ENCODE measurements at regions not wholly inside any gene's neighbourhood (a gene's known extent, or its start where the extent isn't known, plus 50 kb on each side); places are given as distances from the start of the nearest gene placed in this dataset.
"Not testable (repeated sequence)": the region's sequence is repeated elsewhere in the genome, so short reads cannot be mapped to it uniquely, and the experiment has no call there.

DNA sequence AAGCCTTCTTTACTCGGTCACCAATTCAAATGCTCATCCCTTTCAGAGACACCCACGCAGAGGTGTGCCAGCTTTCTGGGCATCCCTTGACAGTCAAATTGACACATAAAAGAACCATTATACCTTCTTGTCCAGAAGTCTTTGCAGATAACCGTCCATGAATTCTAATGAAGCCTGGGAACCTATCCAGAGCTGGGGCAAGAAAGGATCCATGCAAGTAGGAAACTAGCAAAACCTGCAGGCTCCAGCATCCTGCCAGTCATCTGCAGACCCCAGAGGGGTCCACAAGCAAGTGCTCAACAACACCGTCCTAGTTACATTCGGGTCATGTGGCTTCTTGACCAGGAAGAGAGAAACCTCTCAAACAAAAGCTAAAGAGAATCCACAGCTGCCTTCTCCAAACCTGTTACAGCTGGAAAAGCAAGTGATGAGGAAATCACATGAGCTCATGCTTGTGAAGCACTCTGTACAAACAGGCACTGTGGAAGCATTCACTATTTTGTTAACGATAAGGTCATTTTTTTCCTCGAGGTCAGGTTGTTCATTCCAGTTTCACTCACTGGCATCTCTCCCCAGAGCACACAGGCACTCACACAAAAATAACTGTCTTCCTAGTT lies 80.2 kb upstream of the DMRT1 start:
- DNase-seq (ENCODE audit: low spot score), result no peak

DNA sequence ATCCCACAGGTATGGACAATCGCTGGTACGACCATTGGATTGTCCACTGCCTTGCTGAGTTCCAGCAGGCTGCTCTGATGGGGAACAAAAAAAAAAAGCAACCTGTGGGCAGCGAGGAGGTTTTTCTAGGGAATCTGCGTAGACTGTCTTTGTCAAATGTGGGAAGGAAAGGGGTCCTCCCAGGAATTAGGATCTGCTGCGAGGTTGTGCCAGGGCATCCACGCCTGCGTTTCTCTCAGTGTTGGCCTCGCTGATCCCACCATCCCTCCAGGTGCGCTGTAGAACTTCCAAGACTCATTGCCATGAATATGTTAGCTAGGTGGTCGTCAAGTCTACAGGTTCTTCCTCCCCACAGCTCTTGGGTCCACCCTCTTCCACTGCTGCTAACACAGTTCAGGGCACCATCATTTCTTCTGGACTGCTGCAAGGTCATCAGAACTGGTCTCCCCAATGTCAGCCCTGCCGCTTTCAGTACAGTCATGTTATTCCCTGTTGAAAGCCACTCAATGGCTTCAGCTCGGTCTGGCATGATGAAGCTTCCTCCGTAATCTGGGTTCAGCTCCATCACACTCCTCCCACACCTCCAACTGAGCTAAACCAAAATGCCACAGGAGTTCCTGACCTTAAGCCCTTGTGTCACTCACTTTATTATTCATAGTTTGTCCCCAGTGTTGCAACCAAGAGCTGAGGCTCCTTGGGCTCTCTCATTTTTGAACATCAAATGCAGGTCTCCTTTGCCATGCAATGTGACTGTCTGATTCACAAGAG lies 79.5 kb upstream of the DMRT1 start:
- no peak for DNase-seq (ENCODE audit: low spot score)

DNA sequence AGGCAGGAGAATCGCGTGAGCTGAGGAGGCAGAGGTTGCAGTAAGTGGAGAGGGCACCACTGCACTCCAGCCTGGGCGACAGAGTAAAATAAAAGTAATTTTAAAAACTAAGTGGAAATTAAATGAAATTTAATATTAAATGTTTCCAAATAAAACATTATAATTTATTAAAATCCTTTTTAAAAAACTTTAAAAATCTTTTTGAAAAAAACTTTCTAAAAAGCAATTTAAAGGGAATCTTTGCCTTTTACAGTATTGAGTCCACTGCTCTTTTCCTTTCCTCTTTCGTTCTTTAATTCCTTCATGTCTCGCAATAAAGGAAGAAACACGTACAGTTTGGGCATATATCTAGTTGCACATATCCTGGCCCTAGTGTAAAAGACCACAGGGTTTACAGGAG lies 77.8 kb upstream of the DMRT1 start:
- no peak for DNase-seq (ENCODE audit: low spot score)

DNA sequence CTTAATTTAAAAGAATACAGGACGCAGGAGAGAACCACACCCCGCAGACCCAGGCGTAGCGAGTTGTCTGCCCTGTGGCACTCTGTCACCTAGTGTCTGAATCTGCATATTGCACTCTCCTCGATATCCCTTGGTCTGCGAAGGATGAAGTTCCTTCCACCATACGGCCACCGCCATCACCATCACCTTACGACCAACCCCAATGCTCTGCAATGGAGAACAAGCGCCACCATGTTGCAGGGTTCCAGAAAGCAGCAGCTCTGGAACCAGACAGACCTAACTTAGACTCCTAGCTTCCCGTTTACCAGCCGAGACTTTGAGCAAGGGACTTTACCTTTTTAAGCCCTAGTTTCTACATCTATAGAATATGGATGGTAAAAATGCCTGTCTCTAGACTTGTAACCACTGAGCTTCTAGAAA lies 77.4 kb upstream of the DMRT1 start:
- peak; percentile 75 for DNase-seq (ENCODE audit: low spot score)

DNA sequence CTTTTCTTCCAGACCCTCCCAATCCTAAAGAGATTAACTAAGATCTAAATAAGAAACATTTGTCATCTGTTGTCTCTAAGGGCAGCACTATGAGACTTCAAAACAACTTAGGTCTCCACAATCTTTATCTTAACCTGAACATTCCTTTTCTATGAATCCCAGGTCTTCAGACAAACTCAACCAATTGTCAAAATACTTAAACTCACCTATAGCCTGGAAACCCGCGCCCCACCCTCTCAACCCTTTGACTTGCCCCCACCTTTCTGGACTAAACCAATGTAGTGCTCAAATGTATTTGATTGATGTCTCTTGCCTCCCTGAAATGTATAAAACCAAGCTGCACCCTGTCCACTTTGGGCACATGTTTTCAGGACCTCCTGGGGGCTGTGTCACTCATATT lies 76.5 kb upstream of the DMRT1 start:
- DNase-seq (ENCODE audit: low spot score), result no peak

DNA sequence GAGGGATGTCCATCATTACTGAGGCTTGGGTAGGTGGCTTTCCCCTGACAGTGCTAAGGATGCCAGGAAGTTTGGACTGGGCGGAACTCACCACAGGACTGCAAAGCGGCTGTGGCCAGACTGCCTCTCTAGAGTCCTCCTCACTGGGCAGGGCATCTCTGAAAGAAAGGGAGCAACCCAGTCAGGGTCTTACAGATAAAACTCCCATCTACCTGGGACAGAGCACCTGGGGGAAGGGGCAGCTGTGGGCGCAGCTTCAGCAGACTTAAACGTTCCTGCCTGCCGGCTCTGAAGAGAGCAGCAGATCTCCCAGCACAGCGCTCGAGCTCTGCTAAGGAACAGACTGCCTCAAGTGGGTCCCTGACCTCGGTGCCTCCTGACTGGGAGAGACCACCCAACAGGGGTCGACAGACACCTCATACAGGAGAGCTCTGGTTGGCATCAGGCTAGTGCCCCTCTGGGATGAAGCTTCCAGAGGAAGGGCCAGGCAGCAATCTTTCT lies 74.4 kb upstream of the DMRT1 start:
- DNase-seq (ENCODE audit: low spot score), result not testable (repeated sequence)

DNA sequence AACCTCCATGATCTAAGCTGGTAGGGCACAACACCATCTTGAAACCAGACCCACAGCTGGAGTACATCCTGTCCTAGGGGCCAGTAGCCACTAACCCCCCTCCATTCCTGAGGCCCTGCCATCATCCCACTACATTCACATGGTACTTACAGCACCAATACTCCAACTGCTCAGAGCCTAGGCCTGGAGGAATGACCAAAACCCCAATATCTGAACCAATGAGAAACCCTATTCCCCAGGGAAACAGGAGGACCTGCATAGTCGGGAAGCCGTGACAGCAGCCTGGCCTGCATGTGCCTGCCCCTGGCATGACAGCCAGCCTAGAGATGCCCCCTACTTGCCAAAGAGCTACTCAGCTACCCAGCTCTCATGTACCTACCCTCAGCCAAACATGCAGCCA lies 65.4 kb upstream of the DMRT1 start:
- DNase-seq (ENCODE audit: low spot score), result no peak

DNA sequence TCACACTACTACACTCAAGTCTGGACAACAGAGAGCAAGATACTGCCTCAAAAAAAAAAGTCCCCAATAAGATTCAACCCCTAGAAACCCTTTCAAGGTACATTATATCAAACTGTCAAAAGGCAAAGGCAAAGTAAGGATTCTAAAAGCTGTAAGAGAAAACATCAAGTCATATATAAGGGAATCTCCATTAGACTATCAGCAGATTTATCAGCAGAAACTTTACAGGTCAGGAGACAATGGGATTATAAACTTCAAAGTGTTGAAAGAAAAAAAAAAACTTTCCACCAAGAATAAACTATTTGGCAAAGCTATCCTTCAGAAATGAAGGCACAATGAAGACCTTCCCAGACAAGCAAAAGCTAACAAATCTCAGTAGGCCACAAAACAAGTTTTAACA lies 63.5 kb upstream of the DMRT1 start:
- no peak for DNase-seq (ENCODE audit: low spot score)

DNA sequence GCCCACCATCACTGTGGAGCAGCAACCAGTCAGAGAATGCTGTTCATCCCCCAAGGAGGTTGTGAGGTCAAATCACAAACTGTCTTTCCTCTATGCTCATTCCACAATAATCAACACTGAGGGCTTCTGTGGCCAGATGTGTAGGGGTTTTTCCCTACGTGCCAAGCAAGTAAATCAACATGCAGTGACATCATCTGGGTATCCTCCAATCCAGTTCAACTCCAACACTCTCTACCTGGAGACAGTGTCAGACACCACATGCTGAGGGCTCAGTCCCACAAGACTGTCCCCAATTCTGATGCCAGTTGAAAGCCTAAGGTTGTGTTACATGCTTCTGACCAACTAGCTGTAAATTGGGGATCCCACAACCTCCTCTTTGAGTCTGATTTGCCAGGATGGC lies 57.3 kb upstream of the DMRT1 start:
- DNase-seq (ENCODE audit: low spot score), result no peak

DNA sequence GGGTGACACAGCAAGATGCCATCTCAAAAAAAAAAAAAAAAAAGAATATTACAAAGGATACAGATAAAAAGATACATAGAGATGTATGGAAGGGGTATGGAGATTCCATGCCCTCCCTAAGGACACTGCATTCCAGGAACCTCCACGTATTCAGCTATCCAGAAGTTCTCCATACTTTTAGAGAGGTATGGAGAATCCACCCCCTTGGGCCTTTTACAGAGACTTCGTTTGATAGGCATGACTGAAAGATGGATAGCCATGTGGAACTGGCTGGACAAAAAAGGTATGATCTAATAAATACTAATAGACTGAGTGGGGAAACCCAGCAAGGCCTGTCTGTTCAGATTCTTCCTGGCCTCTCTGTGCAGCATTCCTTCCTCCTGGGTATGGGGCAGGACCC lies 56.6 kb upstream of the DMRT1 start:
- no peak for DNase-seq (ENCODE audit: low spot score)

DNA sequence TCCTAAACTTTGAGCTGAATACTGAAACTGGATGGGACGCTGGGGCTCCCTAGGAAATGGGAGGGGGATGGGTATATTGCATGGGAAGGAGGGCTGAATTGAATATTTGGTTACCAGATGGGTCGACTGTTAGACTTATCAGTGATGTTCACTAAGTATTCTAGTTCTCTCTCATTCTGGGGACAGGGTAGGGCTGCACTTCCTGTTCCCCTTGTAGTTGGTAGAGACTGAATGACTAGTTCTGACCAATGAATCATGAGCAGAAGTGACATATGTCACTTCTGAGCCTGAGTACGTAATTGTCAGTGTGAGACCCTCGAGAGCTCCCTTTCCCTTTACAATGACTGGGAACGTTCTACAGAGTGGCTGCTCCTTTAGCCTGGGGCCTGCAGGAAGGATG lies 55.5 kb upstream of the DMRT1 start:
- DNase-seq (ENCODE audit: low spot score), result no peak

DNA sequence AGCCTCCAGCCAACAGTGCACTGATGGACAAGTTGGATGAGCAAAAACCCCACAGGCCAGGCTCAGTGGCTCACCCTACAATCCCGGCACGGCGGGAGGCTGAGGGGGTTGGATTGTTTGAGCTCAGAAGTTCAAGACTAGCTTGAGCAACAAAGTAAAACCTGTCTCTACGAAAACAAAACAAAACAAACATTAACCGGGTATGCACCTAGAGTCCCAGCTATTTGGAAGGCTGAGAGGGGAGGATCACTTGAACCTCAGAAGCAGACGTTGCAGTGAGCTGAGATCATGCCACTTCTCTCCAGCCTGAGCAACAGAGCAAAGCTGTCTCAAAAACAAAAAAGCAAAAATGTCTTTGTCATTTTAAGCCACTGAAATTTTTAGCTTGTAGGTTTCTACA lies 55.1 kb upstream of the DMRT1 start:
- DNase-seq (ENCODE audit: low spot score), result no peak

DNA sequence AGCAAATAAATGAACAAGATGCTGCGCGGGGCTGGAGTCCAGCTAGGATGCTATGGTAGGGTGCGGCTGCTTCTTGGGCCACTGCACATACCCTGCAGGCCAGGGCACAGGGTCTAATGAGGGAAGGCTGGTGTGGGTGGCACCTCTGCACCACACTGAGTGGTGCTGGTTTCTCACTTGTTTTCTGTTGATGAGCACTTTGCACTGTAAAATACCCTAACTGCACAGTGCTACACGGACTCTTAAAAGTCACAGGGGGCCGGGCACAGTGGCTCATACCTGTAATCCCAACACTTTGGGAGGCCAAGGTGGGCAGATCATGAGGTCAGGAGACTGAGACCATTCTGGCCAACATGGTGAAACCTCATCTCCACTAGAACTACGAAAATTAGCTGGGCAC lies 52.7 kb upstream of the DMRT1 start:
- DNase-seq (ENCODE audit: low spot score), result no peak

All from mucosa of gallbladder (tissue), 1 donor.